GM12891 (cell line): ENCODE measurements at regions not wholly inside any gene's neighbourhood (a gene's known extent, or its start where the extent isn't known, plus 50 kb on each side); places are given as distances from the start of the nearest gene placed in this dataset.

Source experiments
- DNase-seq: peaks from one replicate; pipeline ENCODE4 v3.0.0; 2011; ENCODE audit warnings: low spot score; ENCODE audit not compliant: insufficient read length
- FAIRE-seq: peaks from 2 replicates; lab custom pipeline; 2011; peaks lifted over from hg19 to GRCh38; lab: Jason Lieb, UNC
- PAX5 ChIP-seq: IDR thresholded peaks from 2 replicates; pipeline ENCODE4 v1.6.1; 2011; ENCODE audit warnings: low read length, moderate library complexity, mild to moderate bottlenecking; ENCODE audit not compliant: insufficient read depth, severe bottlenecking
- POLR2A ChIP-seq: IDR thresholded peaks from 2 replicates; pipeline ENCODE4 v1.6.1; 2011; ENCODE audit warnings: low read depth, low read length, control low read depth
- POLR2AphosphoS5 ChIP-seq: IDR thresholded peaks from 2 replicates; pipeline ENCODE4 v1.6.1; 2011; ENCODE audit warnings: low read depth, low read length, control low read depth
- POU2F2 ChIP-seq: IDR thresholded peaks from 2 replicates; pipeline ENCODE4 v1.6.1; 2011; ENCODE audit warnings: low read depth, mild to moderate bottlenecking, control low read depth, low read length, moderate library complexity
- SPI1 ChIP-seq: IDR thresholded peaks from 2 replicates; pipeline ENCODE4 v1.6.1; 2011; ENCODE audit warnings: low read depth, low read length, control low read depth
- TAF1 ChIP-seq: IDR thresholded peaks from 2 replicates; pipeline ENCODE4 v1.6.1; 2011; ENCODE audit warnings: low read depth, low read length, control low read depth

DNA sequence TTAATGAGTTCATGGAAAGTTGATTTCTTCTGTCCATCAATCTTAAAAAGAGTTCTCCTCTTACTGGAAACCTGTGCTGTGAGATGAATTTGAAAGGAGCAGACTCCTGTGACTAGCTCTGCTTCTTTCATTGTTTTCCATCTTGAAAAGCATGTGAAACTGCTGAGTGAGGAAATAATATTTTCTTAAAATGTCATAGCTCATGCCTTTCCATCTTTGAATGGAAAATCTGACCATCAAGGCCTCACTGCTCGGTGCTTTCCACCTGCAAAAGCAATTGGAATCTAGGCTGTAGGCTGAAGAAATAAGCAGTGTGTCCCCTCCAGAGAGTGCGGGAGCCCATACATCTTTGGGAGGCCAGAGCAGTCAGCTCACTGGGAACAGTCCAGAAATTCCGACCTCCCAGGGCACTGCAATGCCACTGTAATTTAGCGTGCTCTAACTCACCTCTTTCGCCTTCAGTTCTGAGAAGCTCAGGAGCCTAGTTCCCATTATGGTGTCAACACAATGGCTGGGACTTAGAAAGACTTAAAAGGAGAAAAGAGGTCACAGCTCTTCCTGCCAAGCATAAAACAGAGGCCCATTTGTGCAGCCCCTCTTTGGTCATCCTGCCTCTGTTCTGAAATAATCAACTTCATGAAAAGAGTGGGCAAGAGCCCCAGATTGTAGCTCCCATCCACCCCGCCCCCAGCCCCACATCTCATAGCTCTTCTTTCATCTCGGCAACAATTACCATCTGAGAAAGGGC, 50.4 kb upstream of the F3 start:
- DNase-seq (no peak), FAIRE-seq (no peak)
- TF ChIP-seq POLR2AphosphoS5 (no peak), SPI1 (no peak), TAF1 (no peak), POU2F2 (no peak), POLR2A (no peak), PAX5 (no peak)
